SU-DHL-6 (cell line): ENCODE measurements at regions not wholly inside any gene's neighbourhood (a gene's known extent, or its start where the extent isn't known, plus 50 kb on each side); places are given as distances from the start of the nearest gene placed in this dataset.

Experiments used
- H2AFZ ChIP-seq: fragments of 200-600 bp; sonication (generic); 2 replicates; pipeline ENCODE4 v1.6.1; 2014; ENCODE audit warnings: low read depth, mild to moderate bottlenecking, moderate library complexity, mixed read lengths, antibody characterized with exemption, low read length; ENCODE audit not compliant: severe bottlenecking
- H3F3A ChIP-seq: fragments of 200-600 bp; shearing (Covaris generic); 2 replicates; pipeline ENCODE4 v1.6.0; 2016; ENCODE audit warnings: antibody characterized with exemption, mild to moderate bottlenecking; ENCODE audit not compliant: insufficient read depth
- H3K27ac ChIP-seq: fragments of 200-600 bp; sonication (generic); 2 replicates; pipeline ENCODE4 v1.5.1; 2016; ENCODE audit warnings: low read depth, mild to moderate bottlenecking, low read length, moderate library complexity, mixed read lengths
- H3K27me3 ChIP-seq: fragments of 200-600 bp; sonication (generic), shearing (Covaris generic); 2 replicates; pipeline ENCODE4 v1.6.0; 2014; ENCODE audit warnings: mild to moderate bottlenecking, low read length
- H3K36me3 ChIP-seq: fragments of 200-600 bp; sonication (generic); 2 replicates; pipeline ENCODE4 v1.6.1; 2014; ENCODE audit warnings: mild to moderate bottlenecking, low read length, mixed read lengths
- H3K4me2 ChIP-seq: fragments of 300-600, 200-600 bp; shearing (Covaris generic), sonication (generic); 2 replicates; pipeline ENCODE4 v1.6.0; 2014; ENCODE audit warnings: low read length, low read depth, mild to moderate bottlenecking; ENCODE audit not compliant: poor library complexity, severe bottlenecking
- H3K4me3 ChIP-seq: fragments of 200-600 bp; sonication (generic); 2 replicates; pipeline ENCODE4 v1.5.1; 2014; ENCODE audit warnings: antibody characterized with exemption, low read length, mild to moderate bottlenecking, mixed read lengths; ENCODE audit not compliant: insufficient read depth, poor library complexity, severe bottlenecking
- H3K79me2 ChIP-seq: fragments of 200-600 bp; sonication (generic); 2 replicates; pipeline ENCODE4 v1.6.1; 2014; ENCODE audit warnings: mild to moderate bottlenecking, low read length, moderate library complexity; ENCODE audit not compliant: insufficient read depth
- H3K9ac ChIP-seq: fragments of 200-600 bp; sonication (generic); 2 replicates; pipeline ENCODE4 v1.7.0; 2014; ENCODE audit warnings: mild to moderate bottlenecking, low read length
- H3K9me2 ChIP-seq: fragments of 200-600 bp; sonication (generic); replicated peaks from 2 replicates; pipeline ENCODE4 v1.6.1; 2014; ENCODE audit warnings: low read length; ENCODE audit not compliant: insufficient read depth
- H3K9me3 ChIP-seq: fragments of 200-600 bp; sonication (generic); 2 replicates; pipeline ENCODE4 v1.6.1; 2014; ENCODE audit warnings: low read length, mixed read lengths; ENCODE audit not compliant: insufficient read depth
- H4K20me1 ChIP-seq: fragments of 200-600 bp; sonication (generic); 2 replicates; pipeline ENCODE4 v1.6.1; 2014; ENCODE audit warnings: low read depth, mild to moderate bottlenecking, antibody characterized with exemption, low read length, moderate library complexity, mixed read lengths
- EZH2phosphoT487 ChIP-seq: fragments of 200-600 bp; sonication (generic), shearing (Covaris generic); conservative IDR thresholded peaks from 2 replicates; pipeline ENCODE4 v1.6.1; 2018; ENCODE audit warnings: mild to moderate bottlenecking, antibody characterized with exemption, low read length, moderate library complexity, mixed read lengths
- TF ChIP-seq, protein P1 (sequence below): fragments of 200-600 bp; sonication (generic); IDR thresholded peaks from one replicate; pipeline ENCODE4 v1.5.1; 2017; ENCODE audit warnings: antibody characterized with exemption, mild to moderate bottlenecking, low read length, moderate library complexity; ENCODE audit not compliant: insufficient read depth, poor library complexity, severe bottlenecking

DNA sequence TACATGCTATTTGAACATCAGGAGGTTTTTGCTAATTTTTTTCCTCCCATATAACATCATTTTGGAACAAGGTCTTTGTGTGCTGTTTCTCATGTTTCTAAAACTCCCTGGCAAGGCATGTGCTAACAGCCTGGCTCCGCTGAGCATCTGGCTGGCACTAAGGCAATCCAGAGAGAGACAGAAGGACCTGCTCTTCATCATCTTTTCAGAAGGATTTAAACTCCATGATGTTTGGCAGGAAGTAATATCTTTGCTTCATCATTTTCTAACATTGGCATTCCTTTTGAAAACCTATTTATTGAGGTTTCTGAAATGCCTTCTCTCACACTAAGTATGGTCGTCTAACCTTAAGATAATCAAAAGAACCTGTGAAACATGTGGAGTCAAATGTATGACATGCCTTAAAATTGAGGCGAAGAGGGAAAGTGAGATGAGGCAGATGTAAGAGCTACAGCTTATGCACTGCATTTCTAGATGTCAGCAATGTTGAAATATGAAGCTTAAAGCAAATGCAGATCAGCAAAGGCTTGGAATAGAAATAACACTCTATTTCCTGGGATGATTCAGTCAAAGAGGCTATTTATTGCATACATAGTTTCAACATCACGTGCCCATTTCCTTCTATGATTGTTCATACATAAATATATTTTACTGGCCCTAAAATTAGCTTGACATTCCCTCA, 592.0 kb downstream of the ZNF385D start:
- Histone ChIP-seq H3K4me2 (no peak overlapping the region), H3K27ac (no peak overlapping the region), H3K36me3 (no peaks in the 10 kb centered on the region)

GRCh38 chr3:21154911-21155310, 596.1 kb downstream of the ZNF385D start:
- no peaks in the 10 kb centered on the region for H3K9me3 ChIP-seq
- H3K36me3 ChIP-seq, result no peaks in the 10 kb centered on the region
- no peaks in the 10 kb centered on the region for H3F3A ChIP-seq
- no peaks in the 10 kb centered on the region for H3K9me2 ChIP-seq
- H3K4me3 ChIP-seq, result no peak overlapping the region
- no peak overlapping the region for H3K9ac ChIP-seq
- H3K27me3 ChIP-seq, result no peaks in the 10 kb centered on the region
- TF ChIP-seq, protein P1, sequence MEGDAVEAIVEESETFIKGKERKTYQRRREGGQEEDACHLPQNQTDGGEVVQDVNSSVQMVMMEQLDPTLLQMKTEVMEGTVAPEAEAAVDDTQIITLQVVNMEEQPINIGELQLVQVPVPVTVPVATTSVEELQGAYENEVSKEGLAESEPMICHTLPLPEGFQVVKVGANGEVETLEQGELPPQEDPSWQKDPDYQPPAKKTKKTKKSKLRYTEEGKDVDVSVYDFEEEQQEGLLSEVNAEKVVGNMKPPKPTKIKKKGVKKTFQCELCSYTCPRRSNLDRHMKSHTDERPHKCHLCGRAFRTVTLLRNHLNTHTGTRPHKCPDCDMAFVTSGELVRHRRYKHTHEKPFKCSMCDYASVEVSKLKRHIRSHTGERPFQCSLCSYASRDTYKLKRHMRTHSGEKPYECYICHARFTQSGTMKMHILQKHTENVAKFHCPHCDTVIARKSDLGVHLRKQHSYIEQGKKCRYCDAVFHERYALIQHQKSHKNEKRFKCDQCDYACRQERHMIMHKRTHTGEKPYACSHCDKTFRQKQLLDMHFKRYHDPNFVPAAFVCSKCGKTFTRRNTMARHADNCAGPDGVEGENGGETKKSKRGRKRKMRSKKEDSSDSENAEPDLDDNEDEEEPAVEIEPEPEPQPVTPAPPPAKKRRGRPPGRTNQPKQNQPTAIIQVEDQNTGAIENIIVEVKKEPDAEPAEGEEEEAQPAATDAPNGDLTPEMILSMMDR, result no peak
- no peak for TF ChIP-seq EZH2phosphoT487
- no peaks in the 10 kb centered on the region for H4K20me1 ChIP-seq
- no peak overlapping the region for H2AFZ ChIP-seq
- no peak overlapping the region for H3K27ac ChIP-seq
- H3K4me2 ChIP-seq, result no peak overlapping the region
- H3K79me2 ChIP-seq, result no peaks in the 10 kb centered on the region

More for the DNA sequence above, 592.0 kb downstream of the ZNF385D start:
- no peaks in the 10 kb centered on the region for H3K9me2 ChIP-seq
- H2AFZ ChIP-seq, result no peak overlapping the region
- H3K9ac ChIP-seq, result no peak overlapping the region
- H3F3A ChIP-seq, result no peaks in the 10 kb centered on the region
- H3K4me3 ChIP-seq, result no peak overlapping the region
- no peaks in the 10 kb centered on the region for H3K79me2 ChIP-seq
- H3K27me3 ChIP-seq, result no peaks in the 10 kb centered on the region
- no peaks in the 10 kb centered on the region for H4K20me1 ChIP-seq
- TF ChIP-seq, protein P1, result no peak
- no peak for TF ChIP-seq EZH2phosphoT487
- no peaks in the 10 kb centered on the region for H3K9me3 ChIP-seq

- H2AFZ ChIP-seq, result no peak overlapping the region
- TF ChIP-seq EZH2phosphoT487, result no peak
- TF ChIP-seq, protein P1, result no peak
- no peak overlapping the region for H3K4me3 ChIP-seq
- no peaks in the 10 kb centered on the region for H4K20me1 ChIP-seq
- H3K9ac ChIP-seq, result no peak overlapping the region
- no peaks in the 10 kb centered on the region for H3K79me2 ChIP-seq
- no peak overlapping the region for H3K4me2 ChIP-seq
- no peaks in the 10 kb centered on the region for H3K36me3 ChIP-seq
- H3K27me3 ChIP-seq, result no peaks in the 10 kb centered on the region
- no peaks in the 10 kb centered on the region for H3K9me2 ChIP-seq
- no peaks in the 10 kb centered on the region for H3K9me3 ChIP-seq
- H3K27ac ChIP-seq, result no peak overlapping the region
- no peaks in the 10 kb centered on the region for H3F3A ChIP-seq
Measured at GRCh38 chr3:21152555-21152954, 598.5 kb downstream of the ZNF385D start.
